ENCODE measurements at regions not wholly inside any gene's neighbourhood (a gene's known extent, or its start where the extent isn't known, plus 50 kb on each side); places are given as distances from the start of the nearest gene placed in this dataset.

DNA sequence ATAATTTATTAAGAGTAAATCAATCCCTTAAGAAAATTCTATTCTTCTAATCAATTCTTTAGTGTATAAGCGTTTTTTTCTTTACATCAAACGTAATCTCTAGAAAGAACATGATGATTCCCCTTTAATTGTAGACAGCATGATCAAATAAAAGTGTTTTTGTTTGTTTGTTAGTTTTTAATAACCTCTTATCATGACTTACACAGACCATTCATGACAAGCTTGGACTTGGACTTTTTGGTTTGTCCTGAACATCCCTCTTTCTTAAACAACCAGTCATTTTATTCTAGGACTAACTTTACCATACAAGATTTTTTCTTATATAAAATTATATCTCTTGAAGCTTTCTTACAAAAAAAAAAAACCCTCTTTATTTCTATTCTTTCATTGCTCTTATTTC, 344.6 kb upstream of the SPOCK3 start:
- TF ChIP-seq, protein P1, sequence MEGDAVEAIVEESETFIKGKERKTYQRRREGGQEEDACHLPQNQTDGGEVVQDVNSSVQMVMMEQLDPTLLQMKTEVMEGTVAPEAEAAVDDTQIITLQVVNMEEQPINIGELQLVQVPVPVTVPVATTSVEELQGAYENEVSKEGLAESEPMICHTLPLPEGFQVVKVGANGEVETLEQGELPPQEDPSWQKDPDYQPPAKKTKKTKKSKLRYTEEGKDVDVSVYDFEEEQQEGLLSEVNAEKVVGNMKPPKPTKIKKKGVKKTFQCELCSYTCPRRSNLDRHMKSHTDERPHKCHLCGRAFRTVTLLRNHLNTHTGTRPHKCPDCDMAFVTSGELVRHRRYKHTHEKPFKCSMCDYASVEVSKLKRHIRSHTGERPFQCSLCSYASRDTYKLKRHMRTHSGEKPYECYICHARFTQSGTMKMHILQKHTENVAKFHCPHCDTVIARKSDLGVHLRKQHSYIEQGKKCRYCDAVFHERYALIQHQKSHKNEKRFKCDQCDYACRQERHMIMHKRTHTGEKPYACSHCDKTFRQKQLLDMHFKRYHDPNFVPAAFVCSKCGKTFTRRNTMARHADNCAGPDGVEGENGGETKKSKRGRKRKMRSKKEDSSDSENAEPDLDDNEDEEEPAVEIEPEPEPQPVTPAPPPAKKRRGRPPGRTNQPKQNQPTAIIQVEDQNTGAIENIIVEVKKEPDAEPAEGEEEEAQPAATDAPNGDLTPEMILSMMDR (IDR thresholded peaks at IDR 0.05), result no peak
- no peak for DNase-seq
- Mint-ChIP-seq H3K4me3 (no peak overlapping the region), H3K27me3 (ENCODE audit: insufficient read depth) (no peaks in the 10 kb centered on the region; the same call in 1 of the 2 replicates), H3K4me1 (ENCODE audit: low read depth) (no peaks in the 10 kb centered on the region), H3K9me3 (peaks cover 61% of the 10 kb centered on the region), H3K36me3 (ENCODE audit: low read depth) (0 out of 2 replicates have a peak, but pooled peaks cover 3% of the 10 kb centered on the region), H3K27ac (no peak overlapping the region)

DNA sequence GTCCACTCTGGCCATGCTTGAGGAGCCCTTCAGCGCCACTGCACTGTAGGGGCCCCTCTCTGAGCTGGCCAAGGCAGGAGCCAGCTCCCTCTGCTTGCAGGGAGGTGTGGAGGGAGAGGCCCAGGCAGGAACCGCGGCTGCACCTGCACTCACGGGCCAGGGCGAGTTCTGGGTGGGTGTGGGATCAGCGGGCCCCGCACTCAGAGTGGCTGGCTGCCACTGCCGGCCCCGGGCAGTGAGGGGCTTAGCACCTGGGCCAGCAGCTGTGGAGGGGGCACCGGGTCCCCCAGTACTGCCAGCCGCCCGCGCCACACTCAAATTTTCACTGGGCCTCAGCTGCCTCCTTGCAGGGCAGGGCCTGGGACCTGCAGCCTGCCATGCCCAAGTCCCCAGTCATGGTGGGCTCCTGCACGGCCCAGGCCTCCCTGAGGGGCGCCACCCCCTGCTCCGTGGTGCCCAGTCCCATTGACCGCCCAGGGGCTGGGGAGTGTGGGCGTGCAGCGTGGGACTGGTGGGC, 347.2 kb upstream of the SPOCK3 start:
- H3K4me1 Mint-ChIP-seq (ENCODE audit: low read depth), result no peaks in the 10 kb centered on the region
- no peaks in the 10 kb centered on the region for H3K27me3 Mint-ChIP-seq (ENCODE audit: insufficient read depth)
- no peak overlapping the region for H3K4me3 Mint-ChIP-seq
- H3K27ac Mint-ChIP-seq, result no peak overlapping the region
- TF ChIP-seq, protein P1 (IDR thresholded peaks at IDR 0.05), result no peak
- DNase-seq, result no peak
- peaks cover 41% of the 10 kb centered on the region for H3K9me3 Mint-ChIP-seq
- H3K36me3 Mint-ChIP-seq (ENCODE audit: low read depth), result 0 out of 2 replicates have a peak, but pooled peaks cover 3% of the 10 kb centered on the region

DNA sequence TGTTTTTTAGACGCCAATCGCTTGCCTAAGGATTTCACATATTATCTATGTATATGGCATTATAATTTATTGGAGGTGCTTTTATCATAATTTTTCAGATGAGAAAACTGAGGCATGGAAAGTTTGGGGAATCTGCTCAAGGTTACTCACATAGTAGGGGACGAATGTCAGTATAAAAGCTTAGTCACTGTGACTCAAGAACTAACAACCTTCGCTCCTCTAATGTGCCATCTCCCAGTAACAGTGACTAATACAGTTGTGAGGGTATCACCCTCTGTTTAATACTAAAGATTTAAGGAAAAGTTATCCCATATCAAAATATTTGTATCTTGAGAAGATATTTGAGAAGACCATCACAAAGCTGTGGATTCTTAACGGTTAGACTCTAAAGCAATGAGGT, 353.1 kb upstream of the SPOCK3 start:
- no peak overlapping the region for H3K4me3 Mint-ChIP-seq
- no peaks in the 10 kb centered on the region for H3K27me3 Mint-ChIP-seq (ENCODE audit: insufficient read depth)
- H3K4me1 Mint-ChIP-seq (ENCODE audit: low read depth), result no peaks in the 10 kb centered on the region

DNA sequence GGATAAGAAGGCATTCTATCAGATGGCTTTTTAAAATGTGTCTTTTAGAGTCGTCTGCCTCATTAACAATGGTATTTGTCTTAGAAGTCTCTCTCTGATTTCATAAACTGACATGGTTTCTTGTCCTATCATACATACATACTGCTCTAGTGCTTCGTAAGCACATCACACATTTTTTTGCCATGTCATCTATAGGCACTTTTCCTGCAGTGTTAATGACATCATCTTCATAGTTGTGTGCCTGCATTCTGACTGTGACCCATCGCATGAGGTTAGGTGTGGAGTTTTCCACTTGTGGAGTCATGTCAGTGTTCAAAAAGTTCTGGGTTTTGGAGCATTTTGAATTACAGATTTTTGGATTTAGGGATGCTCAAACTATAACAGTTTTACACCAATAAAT, 361.6 kb upstream of the SPOCK3 start:
- H3K27me3 Mint-ChIP-seq (ENCODE audit: insufficient read depth), result no peaks in the 10 kb centered on the region
- TF ChIP-seq, protein P1 (IDR thresholded peaks at IDR 0.05), result no peak
- no peak overlapping the region for H3K4me3 Mint-ChIP-seq
- no peaks in the 10 kb centered on the region for H3K4me1 Mint-ChIP-seq (ENCODE audit: low read depth)
- H3K36me3 Mint-ChIP-seq (ENCODE audit: low read depth), result no peaks in the 10 kb centered on the region
- no peak for DNase-seq
- H3K9me3 Mint-ChIP-seq, result 0 out of 2 replicates have a peak, but pooled peaks cover 18% of the 10 kb centered on the region
- H3K27ac Mint-ChIP-seq, result no peak overlapping the region

More for the DNA sequence above, 353.1 kb upstream of the SPOCK3 start:
- Mint-ChIP-seq H3K36me3 (ENCODE audit: low read depth) (no peaks in the 10 kb centered on the region), H3K9me3 (peaks cover 14% of the 10 kb centered on the region), H3K27ac (no peak overlapping the region)
- no peak for DNase-seq
- TF ChIP-seq, protein P1 (IDR thresholded peaks at IDR 0.05), result no peak

DNA sequence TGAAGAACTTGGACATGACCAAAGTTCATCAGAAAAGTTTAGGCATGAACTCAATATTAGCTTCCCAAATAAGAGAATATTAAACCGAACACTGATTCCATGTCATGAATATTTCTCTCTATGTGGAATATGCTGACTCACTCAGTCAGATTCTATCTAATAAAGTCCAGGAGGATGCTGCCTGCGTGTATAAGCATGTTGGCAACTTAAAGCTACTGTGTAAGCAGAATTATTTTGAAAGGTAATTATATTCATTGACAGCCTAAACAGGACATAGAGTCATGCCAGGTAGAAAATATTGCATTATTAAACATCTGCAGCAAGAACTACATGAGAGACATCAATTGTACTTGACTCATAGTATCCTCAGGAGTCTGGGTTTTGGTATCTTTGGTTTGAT, 367.9 kb upstream of the SPOCK3 start:
- H3K4me3 Mint-ChIP-seq, result no peak overlapping the region
- H3K36me3 Mint-ChIP-seq (ENCODE audit: low read depth), result no peaks in the 10 kb centered on the region
- no peak for DNase-seq
- no peaks in the 10 kb centered on the region for H3K4me1 Mint-ChIP-seq (ENCODE audit: low read depth)
- no peaks in the 10 kb centered on the region for H3K27me3 Mint-ChIP-seq (ENCODE audit: insufficient read depth)
- H3K9me3 Mint-ChIP-seq, result 0 out of 2 replicates have a peak, but pooled peaks cover 6% of the 10 kb centered on the region
- TF ChIP-seq, protein P1 (IDR thresholded peaks at IDR 0.05), result no peak
- H3K27ac Mint-ChIP-seq, result no peak overlapping the region

All from HFFc6 (cell line).